ENCODE measurements at regions not wholly inside any gene's neighbourhood (a gene's known extent, or its start where the extent isn't known, plus 50 kb on each side); places are given as distances from the start of the nearest gene placed in this dataset.

- no peak overlapping the region for H3K4me3 ChIP-seq
- no peaks in the 10 kb centered on the region for H3K36me3 ChIP-seq
- H3K27ac ChIP-seq, result no peak overlapping the region
- H3K9me3 ChIP-seq, result no peaks in the 10 kb centered on the region
- ATAC-seq (ENCODE audit: insufficient number of reproducible peaks, low FRiP score, low read depth) (no peak), DNase-seq (ENCODE audit: low spot score) (no peak)
- H3K4me1 ChIP-seq (ENCODE audit: control insufficient read depth in 1 of 2, low read depth in 2 of 2), result no peaks in the 10 kb centered on the region
- TF ChIP-seq CTCF (IDR thresholded peaks at IDR 0.05), result no peak
- no peaks in the 10 kb centered on the region for H3K27me3 ChIP-seq (replicated peaks; ENCODE audit: insufficient read depth)
These were observed 619.5 kb downstream of the BCL11A start for GRCh38 chr2:59933948-59934347.

- DNase-seq (ENCODE audit: low spot score), result no peak
- Histone ChIP-seq H3K4me1 (ENCODE audit: control insufficient read depth in 1 of 2, low read depth in 2 of 2) (no peaks in the 10 kb centered on the region), H3K27me3 (replicated peaks; ENCODE audit: insufficient read depth) (no peaks in the 10 kb centered on the region), H3K4me3 (no peak overlapping the region), H3K36me3 (no peaks in the 10 kb centered on the region), H3K27ac (no peak overlapping the region), H3K9me3 (no peaks in the 10 kb centered on the region)
- no peak for TF ChIP-seq CTCF (IDR thresholded peaks at IDR 0.05)
- no peak for ATAC-seq (ENCODE audit: insufficient number of reproducible peaks, low FRiP score, low read depth)
These were observed 621.1 kb downstream of the BCL11A start for GRCh38 chr2:59932341-59932740.

DNA sequence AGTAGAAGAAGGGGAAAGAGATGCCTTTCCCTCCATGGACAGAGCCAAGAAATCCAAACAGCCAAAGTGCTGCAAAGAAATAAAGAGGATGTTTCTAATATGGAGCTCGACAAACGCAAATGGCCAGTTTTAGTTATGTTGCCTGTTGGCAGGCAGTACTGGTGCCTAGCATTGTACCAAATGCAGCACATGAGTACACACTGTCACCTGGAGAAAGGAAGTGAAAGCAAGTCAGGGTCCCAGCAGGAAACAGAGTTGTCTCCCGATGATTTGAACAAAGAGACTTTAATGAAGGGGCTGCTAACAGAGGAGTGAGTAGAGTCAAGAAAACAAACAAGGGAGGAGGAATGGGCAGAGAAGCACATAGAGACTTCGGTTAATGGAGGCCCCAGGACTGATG, 623.0 kb downstream of the BCL11A start:
- Histone ChIP-seq H3K27me3 (replicated peaks; ENCODE audit: insufficient read depth) (no peaks in the 10 kb centered on the region), H3K4me1 (ENCODE audit: control insufficient read depth in 1 of 2, low read depth in 2 of 2) (no peaks in the 10 kb centered on the region), H3K36me3 (no peaks in the 10 kb centered on the region), H3K9me3 (no peaks in the 10 kb centered on the region), H3K4me3 (no peak overlapping the region), H3K27ac (no peak overlapping the region)
- no peak for DNase-seq (ENCODE audit: low spot score)
- TF ChIP-seq CTCF (IDR thresholded peaks at IDR 0.05), result no peak
- ATAC-seq (ENCODE audit: insufficient number of reproducible peaks, low FRiP score, low read depth), result no peak

GRCh38 chr2:59926731-59927130, 626.7 kb downstream of the BCL11A start:
- no peak overlapping the region for H3K27ac ChIP-seq
- no peak for ATAC-seq (ENCODE audit: insufficient number of reproducible peaks, low FRiP score, low read depth)
- no peaks in the 10 kb centered on the region for H3K9me3 ChIP-seq
- H3K36me3 ChIP-seq, result no peaks in the 10 kb centered on the region
- DNase-seq (ENCODE audit: low spot score), result no peak
- H3K4me1 ChIP-seq (ENCODE audit: control insufficient read depth in 1 of 2, low read depth in 2 of 2), result no peaks in the 10 kb centered on the region
- H3K4me3 ChIP-seq, result no peak overlapping the region
- TF ChIP-seq CTCF (IDR thresholded peaks at IDR 0.05), result no peak
- H3K27me3 ChIP-seq (replicated peaks; ENCODE audit: insufficient read depth), result no peaks in the 10 kb centered on the region

- Histone ChIP-seq H3K27me3 (replicated peaks; ENCODE audit: insufficient read depth) (no peaks in the 10 kb centered on the region), H3K4me3 (no peak overlapping the region), H3K36me3 (no peaks in the 10 kb centered on the region), H3K9me3 (no peaks in the 10 kb centered on the region), H3K4me1 (ENCODE audit: control insufficient read depth in 1 of 2, low read depth in 2 of 2) (no peaks in the 10 kb centered on the region), H3K27ac (no peak overlapping the region)
- no peak for DNase-seq (ENCODE audit: low spot score)
- no peak for ATAC-seq (ENCODE audit: insufficient number of reproducible peaks, low FRiP score, low read depth)
- no peak for TF ChIP-seq CTCF (IDR thresholded peaks at IDR 0.05)
These were observed 628.1 kb downstream of the BCL11A start for GRCh38 chr2:59925321-59925720.
